ENCODE measurements at regions not wholly inside any gene's neighbourhood (a gene's known extent, or its start where the extent isn't known, plus 50 kb on each side); places are given as distances from the start of the nearest gene placed in this dataset.

- no peak overlapping the region for H3K4me2 ChIP-seq (ENCODE audit: insufficient read depth, low read length, poor library complexity, severe bottlenecking)
- H3K18ac ChIP-seq (ENCODE audit: low read length): no peak overlapping the region
- H3K36me3 ChIP-seq (replicated peaks in 1 of 2; ENCODE audit: control insufficient read depth in 2 of 2, insufficient read depth in 2 of 2, low read length in 2 of 2): no peaks in the 10 kb centered on the region
- no peak overlapping the region for H2BK15ac ChIP-seq (ENCODE audit: low read length)
- no peak overlapping the region for H3K14ac ChIP-seq (ENCODE audit: low read length)
- H3K4me3 ChIP-seq (ENCODE audit: low read length in 2 of 2): no peak overlapping the region
- no peak overlapping the region for H2AFZ ChIP-seq (ENCODE audit: low read length)
- peaks cover 0 to 2% of the 10 kb centered on the region in 2 donors for H3K9me3 ChIP-seq (replicated peaks in 1 of 2; ENCODE audit: control insufficient read depth in 2 of 2, insufficient read depth in 1 of 2, low read depth in 1 of 2, low read length in 2 of 2)
- no peak overlapping the region for H3K23ac ChIP-seq (ENCODE audit: low read depth, low read length, poor library complexity)
- H4K8ac ChIP-seq (ENCODE audit: low read depth, low read length): no peak overlapping the region
- no peak overlapping the region for H2BK120ac ChIP-seq (ENCODE audit: low read depth, low read length)
- no peak overlapping the region for H3K27ac ChIP-seq (replicated peaks; ENCODE audit: low read length)
- no peaks in the 10 kb centered on the region for H3K27me3 ChIP-seq (ENCODE audit: control insufficient read depth in 3 of 3, insufficient read depth in 3 of 3, low read depth in 1 of 3, low read length in 3 of 3)
- no peak overlapping the region for H2AK5ac ChIP-seq (ENCODE audit: low read depth, low read length)
- DNase-seq (ENCODE audit: low spot score): no peak
- no peaks in the 10 kb centered on the region for H3K4me1 ChIP-seq (ENCODE audit: control insufficient read depth in 2 of 2, insufficient read depth in 1 of 2, low read depth in 1 of 2, low read length in 2 of 2)
- no peaks in the 10 kb centered on the region for H3K79me1 ChIP-seq (ENCODE audit: low read depth, low read length)
- H3K4ac ChIP-seq (ENCODE audit: low read length): no peak overlapping the region
- H2BK12ac ChIP-seq (ENCODE audit: low read length): no peak overlapping the region
- H2BK5ac ChIP-seq (ENCODE audit: low read length): no peak overlapping the region
- no CpG with 5 or more reads among the region's 2 CpGs for WGBS, 2 donors (ENCODE audit: extremely low coverage in 2 of 2, insufficient read length in 2 of 2, insufficient replicate concordance in 1 of 2)
- H4K91ac ChIP-seq (ENCODE audit: low read depth, low read length, poor library complexity): no peak overlapping the region
- H3K9ac ChIP-seq (ENCODE audit: low read depth, low read length, poor library complexity): no peak overlapping the region
Observed at GRCh38 chr14:44720707-44721106, 213.6 kb upstream of the FSCB start.

GRCh38 chr14:44712024-44712815 is 205.1 kb upstream of the FSCB start:
- no peak for DNase-seq (ENCODE audit: low spot score)
- Histone ChIP-seq H3K18ac (ENCODE audit: low read length) (no peak overlapping the region), H3K14ac (ENCODE audit: low read length) (no peak overlapping the region)

GRCh38 chr14:44701563-44702263 is 194.6 kb upstream of the FSCB start:
- Histone ChIP-seq H3K9me3 (replicated peaks in 1 of 2; ENCODE audit: control insufficient read depth in 2 of 2, insufficient read depth in 1 of 2, low read depth in 1 of 2, low read length in 2 of 2) (no peaks in the 10 kb centered on the region), H3K27ac (replicated peaks; ENCODE audit: low read length) (no peak overlapping the region), H2AFZ (ENCODE audit: low read length) (no peak overlapping the region), H3K9ac (ENCODE audit: low read depth, low read length, poor library complexity) (no peak overlapping the region), H3K27me3 (ENCODE audit: control insufficient read depth in 3 of 3, insufficient read depth in 3 of 3, low read depth in 1 of 3, low read length in 3 of 3) (no peaks in the 10 kb centered on the region), H2BK15ac (ENCODE audit: low read length) (no peak overlapping the region), H2AK5ac (ENCODE audit: low read depth, low read length) (no peak overlapping the region), H3K4me1 (ENCODE audit: control insufficient read depth in 2 of 2, insufficient read depth in 1 of 2, low read depth in 1 of 2, low read length in 2 of 2) (peaks cover 0 to 3% of the 10 kb centered on the region in 2 donors), H3K14ac (ENCODE audit: low read length) (no peak overlapping the region), H3K4me3 (ENCODE audit: low read length in 2 of 2) (no peak overlapping the region), H4K91ac (ENCODE audit: low read depth, low read length, poor library complexity) (no peak overlapping the region), H2BK12ac (ENCODE audit: low read length) (no peak overlapping the region), H3K36me3 (replicated peaks in 1 of 2; ENCODE audit: control insufficient read depth in 2 of 2, insufficient read depth in 2 of 2, low read length in 2 of 2) (no peaks in the 10 kb centered on the region), H2BK120ac (ENCODE audit: low read depth, low read length) (no peak overlapping the region), H4K8ac (ENCODE audit: low read depth, low read length) (no peak overlapping the region), H3K4ac (ENCODE audit: low read length) (no peak overlapping the region), H3K4me2 (ENCODE audit: insufficient read depth, low read length, poor library complexity, severe bottlenecking) (no peak overlapping the region), H3K79me1 (ENCODE audit: low read depth, low read length) (no peaks in the 10 kb centered on the region), H2BK5ac (ENCODE audit: low read length) (no peak overlapping the region), H3K23ac (ENCODE audit: low read depth, low read length, poor library complexity) (no peak overlapping the region), H3K18ac (ENCODE audit: low read length) (no peak overlapping the region)
- DNase-seq (ENCODE audit: low spot score): no peak
- no CpG with 5 or more reads among the region's 4 CpGs for WGBS, 2 donors (ENCODE audit: extremely low coverage in 2 of 2, insufficient read length in 2 of 2, insufficient replicate concordance in 1 of 2)

More at GRCh38 chr14:44712024-44712815, 205.1 kb upstream of the FSCB start:
- Histone ChIP-seq H2AK5ac (ENCODE audit: low read depth, low read length) (no peak overlapping the region), H4K91ac (ENCODE audit: low read depth, low read length, poor library complexity) (no peak overlapping the region), H3K27me3 (ENCODE audit: control insufficient read depth in 3 of 3, insufficient read depth in 3 of 3, low read depth in 1 of 3, low read length in 3 of 3) (no peaks in the 10 kb centered on the region), H2BK15ac (ENCODE audit: low read length) (no peak overlapping the region), H3K9ac (ENCODE audit: low read depth, low read length, poor library complexity) (no peak overlapping the region), H3K79me1 (ENCODE audit: low read depth, low read length) (peaks cover 2% of the 10 kb centered on the region), H3K4me2 (ENCODE audit: insufficient read depth, low read length, poor library complexity, severe bottlenecking) (no peak overlapping the region), H3K36me3 (replicated peaks in 1 of 2; ENCODE audit: control insufficient read depth in 2 of 2, insufficient read depth in 2 of 2, low read length in 2 of 2) (no peaks in the 10 kb centered on the region), H3K4me1 (ENCODE audit: control insufficient read depth in 2 of 2, insufficient read depth in 1 of 2, low read depth in 1 of 2, low read length in 2 of 2) (no peaks in the 10 kb centered on the region), H3K23ac (ENCODE audit: low read depth, low read length, poor library complexity) (no peak overlapping the region), H2BK12ac (ENCODE audit: low read length) (no peak overlapping the region), H3K9me3 (replicated peaks in 1 of 2; ENCODE audit: control insufficient read depth in 2 of 2, insufficient read depth in 1 of 2, low read depth in 1 of 2, low read length in 2 of 2) (no peaks in the 10 kb centered on the region), H2AFZ (ENCODE audit: low read length) (peak overlapping the region; percentile 85), H4K8ac (ENCODE audit: low read depth, low read length) (no peak overlapping the region), H2BK5ac (ENCODE audit: low read length) (no peak overlapping the region), H3K27ac (replicated peaks; ENCODE audit: low read length) (no peak overlapping the region), H3K4me3 (ENCODE audit: low read length in 2 of 2) (no peak overlapping the region), H3K4ac (ENCODE audit: low read length) (no peak overlapping the region), H2BK120ac (ENCODE audit: low read depth, low read length) (no peak overlapping the region)
- no CpG with 5 or more reads among the region's 9 CpGs for WGBS, 2 donors (ENCODE audit: extremely low coverage in 2 of 2, insufficient read length in 2 of 2, insufficient replicate concordance in 1 of 2)

- Histone ChIP-seq H2BK120ac (ENCODE audit: low read depth, low read length) (no peak overlapping the region), H3K79me1 (ENCODE audit: low read depth, low read length) (no peaks in the 10 kb centered on the region), H3K9ac (ENCODE audit: low read depth, low read length, poor library complexity) (no peak overlapping the region), H3K23ac (ENCODE audit: low read depth, low read length, poor library complexity) (no peak overlapping the region), H3K4ac (ENCODE audit: low read length) (no peak overlapping the region), H3K14ac (ENCODE audit: low read length) (no peak overlapping the region), H2BK12ac (ENCODE audit: low read length) (no peak overlapping the region), H3K36me3 (replicated peaks in 1 of 2; ENCODE audit: control insufficient read depth in 2 of 2, insufficient read depth in 2 of 2, low read length in 2 of 2) (no peaks in the 10 kb centered on the region), H3K4me1 (ENCODE audit: control insufficient read depth in 2 of 2, insufficient read depth in 1 of 2, low read depth in 1 of 2, low read length in 2 of 2) (peaks cover 0 to 3% of the 10 kb centered on the region in 2 donors), H3K9me3 (replicated peaks in 1 of 2; ENCODE audit: control insufficient read depth in 2 of 2, insufficient read depth in 1 of 2, low read depth in 1 of 2, low read length in 2 of 2) (no peaks in the 10 kb centered on the region), H3K4me2 (ENCODE audit: insufficient read depth, low read length, poor library complexity, severe bottlenecking) (no peak overlapping the region), H4K91ac (ENCODE audit: low read depth, low read length, poor library complexity) (no peak overlapping the region), H3K4me3 (ENCODE audit: low read length in 2 of 2) (no peak overlapping the region), H2AK5ac (ENCODE audit: low read depth, low read length) (no peak overlapping the region), H2BK5ac (ENCODE audit: low read length) (no peak overlapping the region), H3K18ac (ENCODE audit: low read length) (no peak overlapping the region), H3K27ac (replicated peaks; ENCODE audit: low read length) (no peak overlapping the region), H2BK15ac (ENCODE audit: low read length) (no peak overlapping the region), H2AFZ (ENCODE audit: low read length) (no peak overlapping the region), H3K27me3 (ENCODE audit: control insufficient read depth in 3 of 3, insufficient read depth in 3 of 3, low read depth in 1 of 3, low read length in 3 of 3) (no peaks in the 10 kb centered on the region), H4K8ac (ENCODE audit: low read depth, low read length) (no peak overlapping the region)
- DNase-seq (ENCODE audit: low spot score): no peak
- WGBS, 2 donors (ENCODE audit: extremely low coverage in 2 of 2, insufficient read length in 2 of 2, insufficient replicate concordance in 1 of 2): no CpG with 5 or more reads among the region's 1 CpG
Observed at GRCh38 chr14:44700694-44701093, 193.6 kb upstream of the FSCB start.
